Suprapubic skin (tissue), 3 donors: ENCODE measurements at regions not wholly inside any gene's neighbourhood (a gene's known extent, or its start where the extent isn't known, plus 50 kb on each side); places are given as distances from the start of the nearest gene placed in this dataset.

ENCODE experiments used
- CTCF ChIP-seq, 2 donors: fragments of 200-600 bp in 1 of 2; fragments of 450-650 bp in 1 of 2; sonication (generic) in 1 of 2; IDR thresholded peaks; one replicate each; pipeline ENCODE4 v1.5.1; 2016 to 2019; ENCODE audit warnings: antibody characterized with exemption in 2 of 2, mild to moderate bottlenecking in 1 of 2, moderate library complexity in 1 of 2
- EP300 ChIP-seq: sonication (generic); formaldehyde crosslinking; IDR thresholded peaks from one replicate; pipeline ENCODE4 v1.6.1; 2017; ENCODE audit warnings: antibody characterized with exemption
- POLR2A ChIP-seq, 2 donors: fragments of 450-650 bp; IDR thresholded peaks; one replicate each; pipeline ENCODE4 v1.6.1; 2017; ENCODE audit warnings: antibody characterized with exemption in 2 of 2, mild to moderate bottlenecking in 2 of 2, moderate library complexity in 2 of 2

- TF ChIP-seq CTCF (IDR thresholded peaks at IDR 0.05) (no peak), POLR2A (IDR thresholded peaks at IDR 0.05) (no peak), EP300 (no peak)
Measured at GRCh38 chr10:123580426-123580825, 85.7 kb upstream of the GPR26 start.
